GM19438 (cell line): ENCODE measurements at regions not wholly inside any gene's neighbourhood (a gene's known extent, or its start where the extent isn't known, plus 50 kb on each side); places are given as distances from the start of the nearest gene placed in this dataset.
A peak's percentile ranks its signal among the peaks of the same experiment; 100 is the strongest.

ENCODE experiments used
- ATAC-seq: cut with Tn5 transposase; IDR thresholded peaks from one replicate; pipeline ENCODE4 v1.9.1; 2021; ENCODE audit warnings: low read depth; ENCODE audit not compliant: unreplicated experiment

- ATAC-seq: no peak
These were observed 52.6 kb upstream of the KATNAL1 start for GRCh38 chr13:30359991-30360390.

DNA sequence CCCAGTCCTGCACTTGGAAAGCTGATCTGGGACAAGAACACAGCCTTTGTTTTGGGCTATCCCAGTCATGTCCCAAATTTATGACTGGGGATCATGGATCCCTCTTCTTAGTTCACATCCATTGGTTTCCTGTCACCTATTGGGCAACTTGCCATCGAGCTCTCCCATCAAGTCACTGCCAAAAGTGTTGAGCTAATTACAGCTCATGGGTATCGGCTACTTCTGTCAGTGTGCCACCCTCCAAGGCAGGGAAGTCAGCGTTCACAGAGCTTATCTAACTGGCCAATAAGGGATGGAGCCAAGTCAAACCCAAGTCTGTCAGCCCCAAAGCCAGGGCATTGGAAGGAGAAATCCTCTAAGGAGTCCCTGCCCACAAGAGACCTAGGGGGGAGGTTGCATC, 53.2 kb upstream of the KATNAL1 start:
- ATAC-seq: no peak

- no peak for ATAC-seq
These were observed 54.8 kb upstream of the KATNAL1 start for GRCh38 chr13:30362005-30362788.

DNA sequence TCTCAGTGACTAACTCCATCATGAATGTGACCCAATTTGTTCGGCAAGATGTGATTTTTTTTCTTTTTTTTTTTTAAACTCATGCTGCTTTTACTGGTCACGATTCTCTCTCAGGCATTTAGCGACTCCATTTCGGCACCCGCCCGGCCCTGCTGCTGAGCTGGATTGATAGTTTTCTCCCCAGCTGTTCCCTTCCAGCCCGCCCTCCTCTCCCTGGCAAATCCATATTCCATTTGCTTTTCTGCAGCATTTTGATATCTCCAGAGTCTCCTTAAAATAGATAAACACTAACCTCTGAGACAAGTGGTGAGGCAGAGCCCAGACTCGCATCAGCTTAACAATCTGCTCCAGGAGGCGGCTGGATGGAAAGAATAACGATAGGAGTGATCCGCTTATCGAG, 55.5 kb upstream of the KATNAL1 start:
- no peak for ATAC-seq

DNA sequence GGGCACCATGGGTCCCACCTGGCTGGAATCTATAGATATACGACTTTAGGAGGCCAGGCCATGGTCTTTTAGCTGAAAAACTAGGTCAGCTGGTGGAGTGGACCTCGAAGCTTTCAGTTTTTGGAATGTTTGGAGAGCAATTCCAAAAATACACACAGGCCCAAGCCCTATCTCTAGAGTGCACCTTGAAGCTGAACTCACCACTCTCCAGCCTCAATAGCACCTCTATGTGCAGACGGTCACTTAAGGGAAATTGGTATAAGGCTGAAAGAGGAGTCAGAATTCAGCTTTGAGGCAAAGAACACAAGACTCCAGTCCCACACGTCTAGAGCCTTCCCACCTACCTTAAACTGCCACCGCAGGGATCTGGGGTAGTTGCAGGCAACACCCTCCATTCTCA, 56.4 kb upstream of the KATNAL1 start:
- no peak for ATAC-seq

- ATAC-seq: no peak
These were observed 56.8 kb upstream of the KATNAL1 start for GRCh38 chr13:30364133-30364532.

- no peak for ATAC-seq
These were observed 57.4 kb upstream of the UBE2L5 start for GRCh38 chr13:30364876-30365275.

DNA sequence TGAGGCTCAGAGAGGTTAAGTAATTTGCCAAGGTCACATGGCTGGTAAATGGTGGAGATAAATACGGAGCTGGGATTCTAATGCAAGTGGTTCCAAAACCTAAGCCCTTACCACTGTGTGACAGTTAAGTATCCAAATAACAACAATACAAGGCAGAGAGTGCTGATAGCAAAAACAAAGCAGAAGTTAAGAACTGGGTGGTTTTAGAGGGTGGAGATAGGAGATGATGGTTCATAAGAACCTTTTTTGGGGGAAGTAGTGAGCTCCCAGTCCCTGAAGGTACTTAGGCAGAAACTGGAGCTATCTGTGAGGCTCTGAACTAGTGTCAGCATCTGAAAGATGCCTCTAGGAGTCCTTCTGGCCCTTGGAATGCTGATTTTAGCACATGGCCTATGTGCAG, 56.2 kb upstream of the UBE2L5 start:
- no peak for ATAC-seq

DNA sequence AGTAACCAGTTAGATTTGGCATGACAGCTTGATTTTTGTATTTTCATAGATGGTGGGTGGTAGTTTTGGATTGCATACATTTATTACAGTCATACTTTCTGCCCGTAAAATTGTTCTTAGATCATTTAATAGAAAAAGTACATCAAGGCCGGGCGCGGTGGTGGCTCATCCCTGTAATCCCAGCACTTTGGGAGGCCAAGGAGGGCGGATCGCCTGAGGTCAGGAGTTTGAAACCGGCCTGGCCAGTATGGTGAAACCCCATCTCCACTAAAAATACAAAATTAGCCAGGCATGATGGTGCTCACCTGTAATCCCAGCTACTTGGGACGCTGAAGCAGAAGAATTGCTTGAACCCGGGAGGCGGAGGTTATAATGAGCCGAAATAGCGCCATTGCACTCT, 55.0 kb upstream of the UBE2L5 start:
- no peak for ATAC-seq

- ATAC-seq: no peak
These were observed 52.1 kb upstream of the UBE2L5 start for GRCh38 chr13:30370146-30370545.

DNA sequence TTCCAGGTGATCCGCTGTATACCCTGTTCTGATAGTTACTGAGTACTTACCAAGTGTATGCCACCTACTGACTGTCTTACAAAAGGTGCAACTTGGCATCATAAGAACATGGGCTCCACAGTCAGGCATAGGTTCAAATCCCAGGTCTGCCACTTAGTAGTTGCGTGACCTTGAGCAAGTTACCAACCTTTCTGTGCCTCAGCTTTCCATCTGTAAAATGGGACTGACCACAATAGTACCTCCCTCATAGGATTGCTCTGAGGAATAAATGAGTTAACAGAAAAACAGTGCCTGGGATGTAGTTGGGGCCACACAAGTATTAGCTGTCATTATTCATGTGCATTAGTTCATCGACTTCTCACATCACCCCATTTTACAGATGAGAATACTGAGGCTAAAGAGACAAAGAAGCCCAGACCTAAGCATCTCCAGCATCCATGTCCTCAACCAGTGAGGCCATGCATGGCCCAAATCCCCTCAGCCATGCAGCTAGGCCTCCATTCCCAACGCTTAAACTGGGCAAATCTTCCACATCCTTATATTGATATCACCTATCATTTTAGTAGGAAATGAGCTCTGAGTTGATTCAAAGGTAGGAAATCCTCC, 51.3 kb upstream of the UBE2L5 start:
- ATAC-seq: no peak

GRCh38 chr13:30371649-30372265, 50.5 kb upstream of the UBE2L5 start:
- peak; percentile 59 for ATAC-seq
